Vagina (tissue), 2 donors: ENCODE measurements at regions not wholly inside any gene's neighbourhood (a gene's known extent, or its start where the extent isn't known, plus 50 kb on each side); places are given as distances from the start of the nearest gene placed in this dataset.
"Not testable (repeated sequence)": the region's sequence is repeated elsewhere in the genome, so short reads cannot be mapped to it uniquely, and the experiment has no call there.

Experiments used
- DNase-seq, 2 donors: peaks; one replicate each; pipeline ENCODE4 v3.0.0-alpha.2; 2017; ENCODE audit errors: extremely low spot score in 2 of 2
- H3K27ac ChIP-seq: fragments of 200-600 bp; sonication (generic); one replicate; pipeline ENCODE4 v1.5.1; 2019
- H3K27me3 ChIP-seq: fragments of 200-600 bp; sonication (generic); one replicate; pipeline ENCODE4 v1.5.1; 2019
- H3K36me3 ChIP-seq, 2 donors: fragments of 200-600 bp; sonication (generic); one replicate each; pipeline ENCODE4 v1.5.1; 2017 to 2019
- H3K4me1 ChIP-seq: fragments of 200-600 bp; sonication (generic); one replicate; pipeline ENCODE4 v1.5.1; 2019
- H3K4me3 ChIP-seq, 2 donors: fragments of 200-600 bp; sonication (generic); 1 replicate in 1 of 2; 2 replicates in 1 of 2; pipeline ENCODE4 v1.5.1; 2016 to 2019
- H3K9me3 ChIP-seq: fragments of 200-600 bp; sonication (generic); one replicate; pipeline ENCODE4 v1.5.1; 2019
- POLR2A ChIP-seq, 2 donors: fragments of 450-650 bp; IDR thresholded peaks; one replicate each; pipeline ENCODE4 v1.6.1; 2017; ENCODE audit warnings: antibody characterized with exemption in 2 of 2, mild to moderate bottlenecking in 2 of 2, moderate library complexity in 2 of 2
- POLR2AphosphoS5 ChIP-seq, 2 donors: sonication (generic); formaldehyde crosslinking; IDR thresholded peaks; one replicate each; pipeline ENCODE4 v1.9.0; 2017; ENCODE audit warnings: antibody characterized with exemption in 2 of 2, mild to moderate bottlenecking in 2 of 2, low read depth in 1 of 2; ENCODE audit not compliant: insufficient read depth in 1 of 2
- intact Hi-C: fragments of 100-400 bp; cut with DNase I; formaldehyde crosslinking; loops from one replicate; pipeline ENCODE4 v1.15.1; 2023
- TF ChIP-seq, protein P1 (sequence below), 3 experiments: fragments of 450-650 bp in 2 of 3; fragments of 200-600 bp in 1 of 3; sonication (generic) in 1 of 3; IDR thresholded peaks; one replicate each; pipeline ENCODE4 v1.5.1; 2017 to 2019; ENCODE audit warnings: antibody characterized with exemption in 3 of 3, mild to moderate bottlenecking in 2 of 3, moderate library complexity in 2 of 3

DNA sequence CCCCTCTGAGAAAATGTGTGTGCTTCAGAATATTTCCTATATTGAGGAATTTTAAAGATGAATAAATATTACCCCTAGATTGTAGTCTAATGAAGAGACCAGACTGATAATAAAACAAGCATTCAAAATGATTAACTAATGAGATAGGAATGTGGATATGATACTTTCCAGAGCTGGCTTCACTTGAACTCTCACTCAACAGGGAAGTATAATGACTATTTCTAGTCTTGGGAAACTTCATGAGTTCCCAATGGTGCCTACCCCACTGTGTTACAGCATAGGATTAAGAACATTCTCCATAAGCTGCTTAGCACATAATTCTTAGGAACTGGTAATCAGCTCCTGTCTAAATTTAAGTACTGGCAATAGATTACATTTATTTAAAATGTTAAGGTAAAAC, 261.5 kb upstream of the ZNF385D start:
- intact Hi-C loops, result no loop called here
- Histone ChIP-seq H3K4me1 (no peaks in the 10 kb centered on the region), H3K27ac (no peak overlapping the region), H3K27me3 (no peaks in the 10 kb centered on the region), H3K36me3 (no peaks in the 10 kb centered on the region), H3K9me3 (no peaks in the 10 kb centered on the region), H3K4me3 (no peak overlapping the region)
- DNase-seq, result no peak
- TF ChIP-seq POLR2AphosphoS5 (IDR thresholded peaks at IDR 0.05; ENCODE audit: insufficient read depth in 1 of 2, low read depth in 1 of 2), result no peak
- TF ChIP-seq, protein P1, sequence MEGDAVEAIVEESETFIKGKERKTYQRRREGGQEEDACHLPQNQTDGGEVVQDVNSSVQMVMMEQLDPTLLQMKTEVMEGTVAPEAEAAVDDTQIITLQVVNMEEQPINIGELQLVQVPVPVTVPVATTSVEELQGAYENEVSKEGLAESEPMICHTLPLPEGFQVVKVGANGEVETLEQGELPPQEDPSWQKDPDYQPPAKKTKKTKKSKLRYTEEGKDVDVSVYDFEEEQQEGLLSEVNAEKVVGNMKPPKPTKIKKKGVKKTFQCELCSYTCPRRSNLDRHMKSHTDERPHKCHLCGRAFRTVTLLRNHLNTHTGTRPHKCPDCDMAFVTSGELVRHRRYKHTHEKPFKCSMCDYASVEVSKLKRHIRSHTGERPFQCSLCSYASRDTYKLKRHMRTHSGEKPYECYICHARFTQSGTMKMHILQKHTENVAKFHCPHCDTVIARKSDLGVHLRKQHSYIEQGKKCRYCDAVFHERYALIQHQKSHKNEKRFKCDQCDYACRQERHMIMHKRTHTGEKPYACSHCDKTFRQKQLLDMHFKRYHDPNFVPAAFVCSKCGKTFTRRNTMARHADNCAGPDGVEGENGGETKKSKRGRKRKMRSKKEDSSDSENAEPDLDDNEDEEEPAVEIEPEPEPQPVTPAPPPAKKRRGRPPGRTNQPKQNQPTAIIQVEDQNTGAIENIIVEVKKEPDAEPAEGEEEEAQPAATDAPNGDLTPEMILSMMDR (IDR thresholded peaks at IDR 0.05), result no peak
- TF ChIP-seq POLR2A (IDR thresholded peaks at IDR 0.05), result no peak

DNA sequence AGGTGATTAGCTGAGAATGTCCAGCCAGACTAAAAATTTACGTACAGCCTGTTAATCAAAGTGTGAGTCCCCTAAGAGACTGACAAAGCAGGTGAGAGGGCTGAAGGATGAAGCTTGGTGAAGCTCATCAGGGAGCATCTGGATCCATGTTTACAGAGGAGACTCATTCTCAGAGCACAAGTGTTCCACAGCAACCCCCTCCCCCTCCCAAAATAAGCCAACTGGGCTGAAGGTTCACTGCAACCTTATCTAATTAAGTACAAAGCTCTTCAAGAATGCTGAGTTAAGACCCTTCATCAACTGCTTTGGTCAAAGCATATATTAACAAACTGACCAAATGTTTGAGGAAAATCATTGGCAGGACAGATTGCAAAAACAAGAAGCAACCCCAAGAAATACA, 262.6 kb upstream of the ZNF385D start:
- no peaks in the 10 kb centered on the region for H3K27me3 ChIP-seq
- TF ChIP-seq POLR2A (IDR thresholded peaks at IDR 0.05) (no peak), POLR2AphosphoS5 (IDR thresholded peaks at IDR 0.05; ENCODE audit: insufficient read depth in 1 of 2, low read depth in 1 of 2) (no peak)
- TF ChIP-seq, protein P1 (IDR thresholded peaks at IDR 0.05), result no peak
- no peaks in the 10 kb centered on the region for H3K36me3 ChIP-seq
- H3K27ac ChIP-seq, result no peak overlapping the region
- no peaks in the 10 kb centered on the region for H3K4me1 ChIP-seq
- DNase-seq, result no peak
- no peaks in the 10 kb centered on the region for H3K9me3 ChIP-seq
- no peak overlapping the region for H3K4me3 ChIP-seq
- intact Hi-C loops, result no loop called here

DNA sequence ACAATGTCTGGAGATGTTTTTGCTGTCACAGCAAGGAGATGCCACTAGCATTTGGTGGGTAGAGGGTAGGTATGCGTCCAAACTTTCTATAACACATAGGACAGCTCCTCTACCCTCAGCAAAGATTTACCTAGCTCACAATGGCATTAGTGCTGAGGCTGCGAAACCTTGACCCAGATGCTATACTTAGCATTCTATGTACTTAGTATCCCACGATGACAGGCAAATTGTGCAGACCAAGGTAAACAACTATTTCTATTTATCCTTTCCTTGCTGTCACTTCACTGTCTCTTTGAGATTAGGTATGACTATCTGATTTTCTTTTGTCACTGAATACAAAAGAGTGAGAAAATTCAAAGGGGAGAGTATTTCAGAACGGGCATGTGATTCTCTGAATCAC, 265.2 kb upstream of the ZNF385D start:
- no peaks in the 10 kb centered on the region for H3K27me3 ChIP-seq
- no peaks in the 10 kb centered on the region for H3K36me3 ChIP-seq
- no peak for DNase-seq
- H3K4me1 ChIP-seq, result no peaks in the 10 kb centered on the region
- H3K9me3 ChIP-seq, result no peaks in the 10 kb centered on the region
- intact Hi-C loops, result no loop called here
- no peak overlapping the region for H3K4me3 ChIP-seq
- no peak for TF ChIP-seq POLR2A (IDR thresholded peaks at IDR 0.05)
- TF ChIP-seq, protein P1 (IDR thresholded peaks at IDR 0.05), result no peak
- no peak for TF ChIP-seq POLR2AphosphoS5 (IDR thresholded peaks at IDR 0.05; ENCODE audit: insufficient read depth in 1 of 2, low read depth in 1 of 2)
- H3K27ac ChIP-seq, result no peak overlapping the region

DNA sequence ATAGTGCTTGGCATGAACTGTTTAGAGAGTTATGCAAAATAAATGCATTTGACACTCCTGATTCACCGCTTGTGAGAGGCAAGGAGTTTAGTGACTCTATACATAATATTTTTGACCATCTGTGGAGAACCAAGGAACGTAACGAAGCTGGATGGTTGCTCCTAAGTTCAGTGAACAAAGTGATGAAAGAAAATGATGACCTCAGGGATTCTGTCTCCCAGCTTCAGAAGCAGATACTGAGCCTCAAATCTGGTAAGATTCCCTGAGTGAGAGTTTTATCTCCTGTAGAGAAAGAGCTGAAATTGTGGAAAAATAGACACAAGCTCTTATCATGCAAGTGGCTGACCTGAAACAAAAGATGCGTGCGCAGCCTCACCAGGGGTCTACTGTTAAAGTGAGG, 273.6 kb upstream of the ZNF385D start:
- H3K4me1 ChIP-seq, H3K9me3 ChIP-seq, H3K27ac ChIP-seq, H3K27me3 ChIP-seq, DNase-seq, H3K4me3 ChIP-seq, intact Hi-C loops, H3K36me3 ChIP-seq: not testable (repeated sequence)

DNA sequence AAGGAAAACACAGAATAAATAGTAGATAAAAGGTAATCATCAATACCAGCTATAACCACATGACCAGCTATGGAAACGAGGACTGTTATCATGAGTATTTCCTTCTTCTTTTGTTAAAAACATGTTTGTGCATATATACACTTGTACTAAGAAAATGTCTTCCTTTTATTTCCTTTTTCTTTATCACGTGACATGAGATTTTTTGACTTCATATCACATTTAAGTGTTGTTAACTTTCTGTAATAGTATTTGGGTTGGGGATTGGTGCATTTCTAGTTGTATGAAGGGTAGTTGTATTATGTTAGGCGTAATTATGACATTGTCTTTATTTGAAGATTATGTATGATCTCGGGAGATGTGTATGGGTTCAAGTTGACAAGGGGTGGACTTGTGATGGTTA, 278.5 kb upstream of the ZNF385D start:
- H3K27me3 ChIP-seq, result no peaks in the 10 kb centered on the region
- H3K4me1 ChIP-seq, result no peaks in the 10 kb centered on the region
- no peak overlapping the region for H3K27ac ChIP-seq
- DNase-seq, result no peak
- intact Hi-C loops, result no loop called here
- no peaks in the 10 kb centered on the region for H3K9me3 ChIP-seq
- no peaks in the 10 kb centered on the region for H3K36me3 ChIP-seq
- no peak overlapping the region for H3K4me3 ChIP-seq
- TF ChIP-seq POLR2A (IDR thresholded peaks at IDR 0.05), result no peak
- TF ChIP-seq, protein P1 (IDR thresholded peaks at IDR 0.05), result no peak
- no peak for TF ChIP-seq POLR2AphosphoS5 (IDR thresholded peaks at IDR 0.05; ENCODE audit: insufficient read depth in 1 of 2, low read depth in 1 of 2)

DNA sequence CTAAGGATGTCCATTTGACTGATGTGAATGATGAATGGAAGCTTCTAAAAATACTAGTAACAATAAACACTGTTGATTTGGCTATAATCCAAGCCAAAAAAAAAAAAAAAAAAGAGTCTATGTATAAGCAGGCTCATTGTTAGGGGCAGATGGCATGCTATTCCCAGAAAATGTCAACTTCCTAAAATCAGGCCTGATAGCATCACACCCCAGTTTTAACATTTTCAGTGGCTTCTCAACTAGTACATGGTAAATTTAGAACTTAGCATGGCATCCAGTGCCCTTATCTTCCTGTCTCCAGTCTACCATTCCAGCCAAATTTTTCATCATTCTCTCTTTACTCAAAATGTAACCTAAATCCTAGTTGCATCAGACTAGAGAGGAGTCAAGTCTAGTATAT, 288.2 kb upstream of the ZNF385D start:
- Histone ChIP-seq H3K27me3 (no peaks in the 10 kb centered on the region), H3K27ac (no peak overlapping the region), H3K36me3 (no peaks in the 10 kb centered on the region), H3K9me3 (no peaks in the 10 kb centered on the region), H3K4me1 (no peaks in the 10 kb centered on the region), H3K4me3 (no peak overlapping the region)
- no peak for DNase-seq
- intact Hi-C loops, result no loop called here
- TF ChIP-seq POLR2A (IDR thresholded peaks at IDR 0.05) (no peak), POLR2AphosphoS5 (IDR thresholded peaks at IDR 0.05; ENCODE audit: insufficient read depth in 1 of 2, low read depth in 1 of 2) (no peak)
- TF ChIP-seq, protein P1 (IDR thresholded peaks at IDR 0.05), result no peak
